HG03558 (cell line): ENCODE measurements at regions not wholly inside any gene's neighbourhood (a gene's known extent, or its start where the extent isn't known, plus 50 kb on each side); places are given as distances from the start of the nearest gene placed in this dataset.

Experiments
- ATAC-seq: cut with Tn5 transposase; IDR thresholded peaks from one replicate; pipeline ENCODE4 v1.9.1; 2021; ENCODE audit warnings: moderate number of reproducible peaks; ENCODE audit not compliant: unreplicated experiment; ENCODE audit errors: extremely low read depth

- ATAC-seq = no peak
Observed at GRCh38 chr4:12293906-12294525, 865.3 kb upstream of the HS3ST1 start.

GRCh38 chr4:12286351-12286750 is 857.7 kb upstream of the HS3ST1 start:
- no peak for ATAC-seq

- ATAC-seq = no peak
Observed at GRCh38 chr4:12270546-12270945, 841.9 kb upstream of the HS3ST1 start.

GRCh38 chr4:12265554-12265953 is 836.9 kb upstream of the HS3ST1 start:
- no peak for ATAC-seq

- no peak for ATAC-seq
Observed at GRCh38 chr4:12260453-12260852, 831.8 kb upstream of the HS3ST1 start.

- no peak for ATAC-seq
Observed at GRCh38 chr4:12244973-12245372, 816.3 kb upstream of the HS3ST1 start.

GRCh38 chr4:12242354-12242753 is 813.7 kb upstream of the HS3ST1 start:
- ATAC-seq = no peak

GRCh38 chr4:12239897-12240636 is 811.4 kb upstream of the HS3ST1 start:
- no peak for ATAC-seq

GRCh38 chr4:12231098-12231497 is 802.4 kb upstream of the HS3ST1 start:
- ATAC-seq = no peak

GRCh38 chr4:12221031-12221430 is 792.3 kb upstream of the HS3ST1 start:
- no peak for ATAC-seq

- no peak for ATAC-seq
Observed at GRCh38 chr4:12211636-12212035, 782.9 kb upstream of the HS3ST1 start.

- no peak for ATAC-seq
Observed at GRCh38 chr4:12207396-12207795, 778.7 kb upstream of the HS3ST1 start.

- no peak for ATAC-seq
Observed at GRCh38 chr4:12206091-12206490, 777.4 kb upstream of the HS3ST1 start.

GRCh38 chr4:12203945-12204344 is 775.3 kb upstream of the HS3ST1 start:
- no peak for ATAC-seq

GRCh38 chr4:12200226-12200625 is 771.5 kb upstream of the HS3ST1 start:
- ATAC-seq = no peak

GRCh38 chr4:12186526-12186925 is 757.8 kb upstream of the HS3ST1 start:
- no peak for ATAC-seq

- ATAC-seq = no peak
Observed at GRCh38 chr4:12178614-12179610, 750.2 kb upstream of the HS3ST1 start.

- ATAC-seq = no peak
Observed at GRCh38 chr4:12177416-12177815, 748.7 kb upstream of the HS3ST1 start.

- ATAC-seq = no peak
Observed at GRCh38 chr4:12173496-12173895, 744.8 kb upstream of the HS3ST1 start.

- no peak for ATAC-seq
Observed at GRCh38 chr4:12172198-12172973, 743.7 kb upstream of the HS3ST1 start.
